CD4-positive, alpha-beta T cell treated with Interleukin-21 for 1 hour (primary cell): ENCODE measurements at regions not wholly inside any gene's neighbourhood (a gene's known extent, or its start where the extent isn't known, plus 50 kb on each side); places are given as distances from the start of the nearest gene placed in this dataset.

Experiments
- DNase-seq: peaks from one replicate; pipeline ENCODE4 v3.0.0-alpha.2; 2020

GRCh38 chr3:139286241-139286640 lies 57.6 kb upstream of the MRPS22 start:
- no peak for DNase-seq

- DNase-seq: no peak
Observed at GRCh38 chr3:139286825-139287224, 57.0 kb upstream of the MRPS22 start.

GRCh38 chr3:139287557-139287956 lies 56.3 kb upstream of the MRPS22 start:
- no peak for DNase-seq

GRCh38 chr3:139288266-139288821 lies 55.5 kb upstream of the MRPS22 start:
- DNase-seq: no peak

- no peak for DNase-seq
Observed at GRCh38 chr3:139289860-139290524, 53.8 kb upstream of the MRPS22 start.

- DNase-seq: no peak
Observed at GRCh38 chr3:139291276-139292051, 52.4 kb upstream of the MRPS22 start.

GRCh38 chr3:139292192-139292591 lies 51.6 kb upstream of the MRPS22 start:
- no peak for DNase-seq

GRCh38 chr3:139292711-139293664 lies 50.8 kb upstream of the MRPS22 start:
- DNase-seq: no peak

GRCh38 chr3:139293665-139294023 lies 50.2 kb upstream of the MRPS22 start:
- DNase-seq: no peak
